HUDEP-2 (cell line): ENCODE measurements at regions not wholly inside any gene's neighbourhood (a gene's known extent, or its start where the extent isn't known, plus 50 kb on each side); places are given as distances from the start of the nearest gene placed in this dataset.
"Not testable (repeated sequence)": the region's sequence is repeated elsewhere in the genome, so short reads cannot be mapped to it uniquely, and the experiment has no call there.

Experiments used
- DNase-seq, 76 experiments: peaks; one replicate each; lab custom pipeline; 2025; ENCODE audit not compliant: unreplicated experiment in 76 of 76; lab: John Stamatoyannopoulos, UW

GRCh38 chr6:92962846-92963245 is 456.5 kb downstream of the EPHA7 start:
- DNase-seq: peak in 2 of 76 experiments; percentile 13 to 39

- not testable (repeated sequence) for DNase-seq
Measured at GRCh38 chr6:92952111-92952510, 467.2 kb downstream of the EPHA7 start.

GRCh38 chr6:92945799-92946198 is 473.6 kb downstream of the EPHA7 start:
- DNase-seq: no peak

GRCh38 chr6:92944132-92944531 is 475.2 kb downstream of the EPHA7 start:
- no peak for DNase-seq

GRCh38 chr6:92942549-92942948 is 476.8 kb downstream of the EPHA7 start:
- no peak for DNase-seq

GRCh38 chr6:92934625-92935024 is 484.7 kb downstream of the EPHA7 start:
- no peak for DNase-seq

- DNase-seq: no peak
Measured at GRCh38 chr6:92930171-92930570, 489.2 kb downstream of the EPHA7 start.

- no peak for DNase-seq
Measured at GRCh38 chr6:92922216-92922806, 497.0 kb downstream of the EPHA7 start.

- no peak for DNase-seq
Measured at GRCh38 chr6:92915466-92915865, 503.9 kb downstream of the EPHA7 start.

- no peak for DNase-seq
Measured at GRCh38 chr6:92911301-92911700, 508.1 kb downstream of the EPHA7 start.

- DNase-seq: no peak
Measured at GRCh38 chr6:92910646-92911045, 508.7 kb downstream of the EPHA7 start.

- no peak for DNase-seq
Measured at GRCh38 chr6:92906385-92906784, 513.0 kb downstream of the EPHA7 start.

- DNase-seq: no peak
Measured at GRCh38 chr6:92893741-92894140, 525.6 kb downstream of the EPHA7 start.

GRCh38 chr6:92892626-92893170 is 526.7 kb downstream of the EPHA7 start:
- no peak for DNase-seq

GRCh38 chr6:92888316-92888715 is 531.0 kb downstream of the EPHA7 start:
- DNase-seq: no peak

GRCh38 chr6:92887871-92888270 is 531.5 kb downstream of the EPHA7 start:
- DNase-seq: no peak

GRCh38 chr6:92879526-92879925 is 539.8 kb downstream of the EPHA7 start:
- DNase-seq: no peak

GRCh38 chr6:92864966-92865555 is 554.3 kb downstream of the EPHA7 start:
- no peak for DNase-seq

- no peak for DNase-seq
Measured at GRCh38 chr6:92849636-92850035, 569.7 kb downstream of the EPHA7 start.

GRCh38 chr6:92848901-92849300 is 570.5 kb downstream of the EPHA7 start:
- no peak for DNase-seq

GRCh38 chr6:92848459-92848858 is 570.9 kb downstream of the EPHA7 start:
- no peak for DNase-seq

GRCh38 chr6:92847988-92848387 is 571.4 kb downstream of the EPHA7 start:
- no peak for DNase-seq
